Stimulated activated naive B cell treated with anti-CD40 and anti-IgM and Interleukin-4, amounts not matched to agents 10 μg/mL and 1 μg/mL and 100 μg/mL, for 72 hours (primary cell): ENCODE measurements at regions not wholly inside any gene's neighbourhood (a gene's known extent, or its start where the extent isn't known, plus 50 kb on each side); places are given as distances from the start of the nearest gene placed in this dataset.
"Not testable (repeated sequence)": the region's sequence is repeated elsewhere in the genome, so short reads cannot be mapped to it uniquely, and the experiment has no call there.

Experiments
- ATAC-seq, 2 donors: fragments of 150-1000 bp; cut with Tn5 transposase; replicated peaks; 2 replicates each; pipeline ENCODE4 v1.10.0; 2021; ENCODE audit warnings: moderate library complexity in 1 of 2
- DNase-seq: peaks from one replicate; pipeline ENCODE4 v3.0.0; 2021
- H3K27ac Mint-ChIP-seq: one replicate; pipeline ENCODE4 v1.8.0; 2022; ENCODE audit warnings: mild to moderate bottlenecking, mixed read lengths
- H3K27me3 Mint-ChIP-seq, 2 donors: one replicate each; pipeline ENCODE4 v1.8.0; 2022; ENCODE audit warnings: mixed read lengths in 2 of 2
- H3K36me3 Mint-ChIP-seq, 2 donors: one replicate each; pipeline ENCODE4 v1.8.0; 2022; ENCODE audit warnings: mixed read lengths in 2 of 2, mild to moderate bottlenecking in 1 of 2
- H3K4me1 Mint-ChIP-seq, 2 donors: one replicate each; pipeline ENCODE4 v1.8.0; 2022; ENCODE audit warnings: mixed read lengths in 2 of 2, mild to moderate bottlenecking in 1 of 2
- H3K4me3 Mint-ChIP-seq, 2 donors: one replicate each; pipeline ENCODE4 v1.8.0; 2022; ENCODE audit warnings: mild to moderate bottlenecking in 2 of 2, mixed read lengths in 2 of 2, moderate library complexity in 1 of 2
- H3K9me3 Mint-ChIP-seq, 2 donors: one replicate each; pipeline ENCODE4 v1.8.0; 2022; ENCODE audit warnings: mixed read lengths in 2 of 2, mild to moderate bottlenecking in 1 of 2

GRCh38 chr9:61953108-61953507 is 763.3 kb downstream of the SPATA31A7 start:
- H3K4me3 Mint-ChIP-seq, H3K4me1 Mint-ChIP-seq, ATAC-seq: not testable (repeated sequence)

GRCh38 chr9:61971635-61972034 is 781.8 kb downstream of the SPATA31A7 start:
- H3K27me3 Mint-ChIP-seq, H3K27ac Mint-ChIP-seq, H3K36me3 Mint-ChIP-seq, DNase-seq, H3K4me3 Mint-ChIP-seq, H3K4me1 Mint-ChIP-seq, H3K9me3 Mint-ChIP-seq, ATAC-seq: not testable (repeated sequence)

More at GRCh38 chr9:61953108-61953507, 763.3 kb downstream of the SPATA31A7 start:
- H3K36me3 Mint-ChIP-seq, H3K27ac Mint-ChIP-seq, H3K9me3 Mint-ChIP-seq, DNase-seq, H3K27me3 Mint-ChIP-seq: not testable (repeated sequence)

GRCh38 chr9:61974501-61974900 is 784.7 kb downstream of the SPATA31A7 start:
- not testable (repeated sequence) for H3K4me3 Mint-ChIP-seq, H3K4me1 Mint-ChIP-seq, ATAC-seq, H3K9me3 Mint-ChIP-seq, H3K27ac Mint-ChIP-seq, DNase-seq, H3K27me3 Mint-ChIP-seq, H3K36me3 Mint-ChIP-seq

GRCh38 chr9:61976318-61976717 is 786.5 kb downstream of the SPATA31A7 start:
- not testable (repeated sequence) for DNase-seq, H3K4me1 Mint-ChIP-seq, H3K9me3 Mint-ChIP-seq, H3K27me3 Mint-ChIP-seq, ATAC-seq, H3K36me3 Mint-ChIP-seq, H3K27ac Mint-ChIP-seq, H3K4me3 Mint-ChIP-seq

DNA sequence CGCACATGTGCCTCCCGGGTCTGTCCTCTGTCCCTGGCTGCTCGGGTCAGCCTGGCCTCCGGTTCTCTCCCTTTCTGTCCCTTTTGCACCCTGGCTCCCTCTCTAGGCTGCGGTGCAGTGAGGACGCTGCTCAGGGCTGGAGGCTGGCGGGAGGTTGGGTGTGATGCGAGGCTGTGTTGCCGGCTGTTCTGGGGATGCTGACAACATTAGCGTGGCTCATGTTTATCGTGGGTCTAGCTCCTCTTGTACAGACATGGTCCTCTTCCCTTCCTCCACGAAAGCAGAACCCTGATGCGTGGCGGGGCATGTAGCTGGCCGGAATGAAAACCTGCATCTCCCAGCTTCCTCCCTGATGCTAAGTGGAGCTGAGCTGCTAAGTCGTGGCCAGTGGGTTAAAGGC is 792.9 kb downstream of the SPATA31A7 start:
- not testable (repeated sequence) for H3K27ac Mint-ChIP-seq, DNase-seq, H3K4me1 Mint-ChIP-seq, H3K4me3 Mint-ChIP-seq, H3K9me3 Mint-ChIP-seq, ATAC-seq, H3K36me3 Mint-ChIP-seq, H3K27me3 Mint-ChIP-seq

GRCh38 chr9:61983441-61983840 is 793.6 kb downstream of the SPATA31A7 start:
- not testable (repeated sequence) for H3K4me1 Mint-ChIP-seq, H3K9me3 Mint-ChIP-seq, H3K27me3 Mint-ChIP-seq, H3K36me3 Mint-ChIP-seq, H3K4me3 Mint-ChIP-seq, ATAC-seq, H3K27ac Mint-ChIP-seq, DNase-seq

GRCh38 chr9:61983954-61984353 is 794.1 kb downstream of the SPATA31A7 start:
- DNase-seq, H3K36me3 Mint-ChIP-seq, H3K27me3 Mint-ChIP-seq, H3K27ac Mint-ChIP-seq, ATAC-seq, H3K9me3 Mint-ChIP-seq, H3K4me1 Mint-ChIP-seq, H3K4me3 Mint-ChIP-seq: not testable (repeated sequence)

DNA sequence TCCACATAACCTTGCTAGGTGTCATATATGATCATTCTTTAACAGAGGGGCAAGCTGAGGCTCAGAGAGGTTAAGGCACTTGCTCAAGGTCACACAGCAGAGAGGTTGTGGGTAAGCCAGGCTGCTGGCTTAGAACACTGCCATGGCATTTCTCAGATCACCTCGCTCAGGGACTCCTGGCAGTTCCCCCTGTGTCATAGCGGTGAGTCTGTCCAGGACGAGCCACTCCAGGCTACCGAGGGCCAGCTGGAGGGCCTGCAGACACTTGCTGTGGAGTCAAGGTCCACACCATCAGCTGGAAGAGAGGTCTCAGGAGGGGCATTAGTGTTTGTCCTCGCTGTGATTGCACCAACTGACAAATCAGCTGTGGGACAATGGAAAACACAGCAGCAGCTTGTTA is 794.7 kb downstream of the SPATA31A7 start:
- H3K27me3 Mint-ChIP-seq, H3K4me1 Mint-ChIP-seq, H3K9me3 Mint-ChIP-seq, H3K36me3 Mint-ChIP-seq, DNase-seq, H3K27ac Mint-ChIP-seq, ATAC-seq, H3K4me3 Mint-ChIP-seq: not testable (repeated sequence)

- H3K4me3 Mint-ChIP-seq, H3K36me3 Mint-ChIP-seq, H3K27ac Mint-ChIP-seq, H3K27me3 Mint-ChIP-seq, DNase-seq, H3K4me1 Mint-ChIP-seq, ATAC-seq: not testable (repeated sequence)
- H3K9me3 Mint-ChIP-seq = peaks cover 9 to 12% of the 10 kb centered on the region in 2 donors
These were observed 802.3 kb downstream of the SPATA31A7 start for GRCh38 chr9:61992110-61992509.

DNA sequence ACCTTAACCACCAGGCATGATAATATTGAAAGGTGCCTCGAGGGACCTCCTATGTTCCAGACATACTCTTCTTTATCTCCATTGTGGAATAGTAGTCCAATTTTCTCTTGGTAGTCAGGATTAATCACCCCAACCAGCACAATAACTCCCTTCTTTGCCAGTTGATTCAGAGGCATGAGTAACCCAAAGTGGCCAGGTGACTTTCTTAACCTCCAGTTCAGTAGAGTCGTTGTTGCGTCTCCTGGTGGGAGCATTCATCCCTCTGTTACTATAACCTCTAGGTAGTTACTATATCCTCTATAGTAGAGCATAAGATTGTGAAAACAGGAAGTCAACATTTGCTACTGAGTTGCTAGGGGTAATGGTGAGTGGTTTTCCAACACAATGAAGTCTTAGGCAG is 842.6 kb downstream of the SPATA31A7 start:
- not testable (repeated sequence) for DNase-seq, H3K27ac Mint-ChIP-seq, H3K9me3 Mint-ChIP-seq, H3K4me1 Mint-ChIP-seq, H3K4me3 Mint-ChIP-seq, H3K27me3 Mint-ChIP-seq, ATAC-seq, H3K36me3 Mint-ChIP-seq

DNA sequence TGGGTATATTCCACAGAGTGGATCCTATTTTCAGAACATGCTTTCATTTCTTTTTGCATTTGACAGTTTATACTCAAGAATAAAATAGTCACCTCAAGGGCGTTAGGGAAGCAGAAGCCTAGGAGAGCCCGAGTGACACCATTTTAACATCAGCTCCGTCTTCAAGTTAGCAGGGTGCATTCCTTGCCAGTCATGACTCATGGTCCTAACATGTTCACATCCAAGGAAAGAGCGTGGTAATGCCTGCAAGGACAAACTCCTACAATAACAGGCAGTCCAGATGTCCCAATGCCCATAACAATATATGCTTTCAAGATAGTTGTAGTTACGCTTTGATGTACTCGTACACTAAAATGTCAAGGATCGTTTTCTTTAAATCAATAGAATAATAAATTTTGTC is 848.4 kb downstream of the SPATA31A7 start:
- not testable (repeated sequence) for H3K9me3 Mint-ChIP-seq, H3K4me1 Mint-ChIP-seq, DNase-seq, H3K27me3 Mint-ChIP-seq, H3K4me3 Mint-ChIP-seq, H3K36me3 Mint-ChIP-seq, ATAC-seq, H3K27ac Mint-ChIP-seq

- H3K9me3 Mint-ChIP-seq, H3K4me3 Mint-ChIP-seq, DNase-seq, H3K4me1 Mint-ChIP-seq, H3K27me3 Mint-ChIP-seq, H3K27ac Mint-ChIP-seq, ATAC-seq, H3K36me3 Mint-ChIP-seq: not testable (repeated sequence)
These were observed 868.3 kb downstream of the SPATA31A7 start for GRCh38 chr9:62058155-62058554.

DNA sequence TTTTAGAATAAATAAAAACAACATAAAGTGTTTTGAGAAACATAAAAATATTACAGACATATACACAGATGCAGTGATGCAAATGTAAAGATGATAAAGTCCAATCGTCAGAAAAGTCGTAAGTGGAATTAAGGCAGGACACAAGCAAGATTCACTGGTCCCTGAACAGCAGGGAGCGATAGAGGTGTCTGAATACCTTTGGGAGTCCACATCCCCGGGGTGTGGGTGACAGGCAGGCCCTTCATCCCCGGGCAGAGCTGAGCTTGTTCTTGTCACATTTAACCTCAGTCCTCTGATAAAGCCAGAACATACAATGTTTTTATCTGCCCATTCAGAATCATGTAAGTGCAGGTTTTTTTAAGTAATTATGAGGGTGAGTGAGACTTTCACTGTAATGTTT is 881.2 kb downstream of the SPATA31A7 start:
- DNase-seq, H3K27ac Mint-ChIP-seq, H3K36me3 Mint-ChIP-seq, H3K27me3 Mint-ChIP-seq, H3K4me1 Mint-ChIP-seq, H3K9me3 Mint-ChIP-seq, H3K4me3 Mint-ChIP-seq, ATAC-seq: not testable (repeated sequence)

DNA sequence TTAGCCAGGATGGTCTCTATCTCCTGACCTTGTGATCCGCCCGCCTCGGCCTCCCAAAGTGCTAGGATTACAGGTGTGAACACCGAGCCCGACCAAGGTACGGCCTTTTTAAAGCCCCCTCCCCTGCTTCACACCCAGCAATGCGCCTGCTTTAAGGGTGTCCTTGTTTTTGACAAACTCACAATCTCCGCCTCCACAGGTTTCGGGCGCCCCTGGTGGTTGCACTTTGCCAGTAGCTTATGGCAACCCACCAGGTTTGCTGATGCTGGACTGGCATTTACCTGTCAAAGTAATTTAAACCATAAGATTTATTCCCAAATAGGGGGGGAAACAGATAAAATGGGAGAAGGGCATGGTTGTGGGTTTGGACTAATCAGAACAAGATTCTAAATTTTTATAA is 883.6 kb downstream of the SPATA31A7 start:
- not testable (repeated sequence) for H3K4me1 Mint-ChIP-seq, H3K27me3 Mint-ChIP-seq, DNase-seq, ATAC-seq, H3K9me3 Mint-ChIP-seq, H3K36me3 Mint-ChIP-seq, H3K4me3 Mint-ChIP-seq, H3K27ac Mint-ChIP-seq

DNA sequence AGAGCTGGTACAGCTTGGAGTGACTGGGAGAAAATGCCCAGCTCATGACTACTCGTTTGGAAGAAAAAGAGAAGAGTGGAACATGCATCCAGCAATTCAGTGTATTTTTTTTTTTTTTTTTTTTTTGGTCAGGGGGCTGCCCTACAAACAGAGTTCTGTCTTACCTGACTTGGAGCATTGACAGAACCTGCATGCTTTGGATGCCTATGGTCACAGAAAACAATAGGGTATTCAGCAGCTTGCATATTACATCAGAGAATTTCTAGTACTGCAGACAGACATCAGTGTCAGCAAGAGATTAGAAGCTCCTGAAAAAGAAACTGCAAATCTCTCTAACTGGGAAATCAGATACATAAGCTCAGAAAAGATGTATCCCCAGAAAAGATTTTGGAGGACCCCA is 894.4 kb downstream of the SPATA31A7 start:
- H3K36me3 Mint-ChIP-seq = not testable (repeated sequence)

DNA sequence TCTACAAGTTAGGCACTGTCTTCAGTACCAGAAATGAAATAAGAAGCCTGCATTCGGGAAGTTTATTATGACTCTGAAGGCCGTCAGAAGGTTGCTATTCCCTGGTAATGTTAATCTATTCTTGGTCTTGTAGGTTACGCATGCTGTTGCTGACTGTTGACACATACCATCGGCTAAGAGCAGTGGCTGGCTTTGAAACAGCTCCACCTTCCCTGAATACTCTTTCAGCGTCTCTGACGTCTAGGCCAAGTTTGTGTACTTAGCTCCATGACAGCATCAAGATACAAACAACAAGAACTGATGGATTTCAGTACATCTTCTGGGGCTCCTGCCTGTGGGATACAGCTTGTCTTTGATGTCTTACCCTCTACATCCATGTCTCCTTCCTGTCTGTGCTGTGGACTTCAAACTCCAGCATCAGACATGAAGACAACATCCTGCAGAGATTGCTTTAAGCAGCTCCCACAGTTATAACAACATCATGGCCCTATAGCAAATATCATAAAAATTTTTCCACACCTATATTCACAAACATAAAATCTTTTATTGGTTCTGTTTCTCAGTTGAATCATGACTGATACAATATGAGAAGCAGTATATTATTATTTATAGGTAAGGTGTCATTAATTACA is 906.0 kb downstream of the SPATA31A7 start:
- H3K9me3 Mint-ChIP-seq, DNase-seq, ATAC-seq, H3K4me3 Mint-ChIP-seq, H3K27me3 Mint-ChIP-seq, H3K36me3 Mint-ChIP-seq, H3K4me1 Mint-ChIP-seq, H3K27ac Mint-ChIP-seq: not testable (repeated sequence)

More for the DNA sequence above, 894.4 kb downstream of the SPATA31A7 start:
- not testable (repeated sequence) for H3K4me3 Mint-ChIP-seq, DNase-seq, H3K4me1 Mint-ChIP-seq, H3K27me3 Mint-ChIP-seq, ATAC-seq, H3K9me3 Mint-ChIP-seq, H3K27ac Mint-ChIP-seq
